Neuron (in vitro differentiated cells): ENCODE measurements at regions not wholly inside any gene's neighbourhood (a gene's known extent, or its start where the extent isn't known, plus 50 kb on each side); places are given as distances from the start of the nearest gene placed in this dataset.
"Not testable (repeated sequence)": the region's sequence is repeated elsewhere in the genome, so short reads cannot be mapped to it uniquely, and the experiment has no call there.

Experiments
- H2AFZ ChIP-seq: one replicate; pipeline ENCODE4 v1.6.1; 2013; ENCODE audit warnings: low read depth, mild to moderate bottlenecking, inconsistent platforms, low read length, moderate library complexity
- H3K27me3 ChIP-seq: one replicate; pipeline ENCODE4 v1.6.1; 2013; ENCODE audit warnings: low read length; ENCODE audit not compliant: insufficient read depth
- H3K36me3 ChIP-seq: one replicate; pipeline ENCODE4 v1.6.1; 2013; ENCODE audit warnings: low read length; ENCODE audit not compliant: insufficient read depth
- H3K4me1 ChIP-seq: one replicate; pipeline ENCODE4 v1.6.1; 2013; ENCODE audit warnings: low read length; ENCODE audit not compliant: insufficient read depth
- H3K4me3 ChIP-seq: 2 replicates; pipeline ENCODE4 v1.5.1; 2013; ENCODE audit warnings: mild to moderate bottlenecking, low read length, moderate library complexity
- H3K9me3 ChIP-seq: one replicate; pipeline ENCODE4 v1.6.1; 2013; ENCODE audit warnings: low read length

GRCh38 chr20:63145156-63145555 lies 70.8 kb downstream of the YTHDF1 start:
- Histone ChIP-seq H3K9me3 (peaks cover 12% of the 10 kb centered on the region), H3K4me1 (peaks cover 5% of the 10 kb centered on the region), H3K27me3 (peaks cover 6% of the 10 kb centered on the region), H2AFZ (no peak overlapping the region), H3K4me3 (no peak overlapping the region), H3K36me3 (no peaks in the 10 kb centered on the region)

- H3K36me3 ChIP-seq = no peaks in the 10 kb centered on the region
- peaks cover 8% of the 10 kb centered on the region for H3K27me3 ChIP-seq
- H3K4me1 ChIP-seq = peaks cover 5% of the 10 kb centered on the region
- no peak overlapping the region for H2AFZ ChIP-seq
- no peak overlapping the region for H3K4me3 ChIP-seq
- H3K9me3 ChIP-seq = peaks cover 5% of the 10 kb centered on the region
These were observed 73.0 kb downstream of the YTHDF1 start for GRCh38 chr20:63142933-63143332.

GRCh38 chr20:63141531-63141930 lies 74.4 kb downstream of the YTHDF1 start:
- H3K9me3 ChIP-seq = peaks cover 2% of the 10 kb centered on the region
- H3K4me1 ChIP-seq = peaks cover 5% of the 10 kb centered on the region
- H3K27me3 ChIP-seq = peaks cover 8% of the 10 kb centered on the region
- no peaks in the 10 kb centered on the region for H3K36me3 ChIP-seq
- no peak overlapping the region for H2AFZ ChIP-seq
- no peak overlapping the region for H3K4me3 ChIP-seq

- Histone ChIP-seq H2AFZ (no peak overlapping the region), H3K9me3 (no peaks in the 10 kb centered on the region), H3K27me3 (peaks cover 8% of the 10 kb centered on the region), H3K36me3 (no peaks in the 10 kb centered on the region), H3K4me3 (no peak overlapping the region), H3K4me1 (peaks cover 5% of the 10 kb centered on the region)
These were observed 75.2 kb downstream of the YTHDF1 start for GRCh38 chr20:63140514-63141433.

GRCh38 chr20:63139837-63140236 lies 76.1 kb downstream of the YTHDF1 start:
- Histone ChIP-seq H3K9me3 (no peaks in the 10 kb centered on the region), H2AFZ (no peak overlapping the region), H3K36me3 (no peaks in the 10 kb centered on the region), H3K27me3 (peaks cover 8% of the 10 kb centered on the region), H3K4me3 (no peak overlapping the region), H3K4me1 (peaks cover 5% of the 10 kb centered on the region)

- Histone ChIP-seq H3K4me3 (no peak overlapping the region), H3K9me3 (no peaks in the 10 kb centered on the region), H3K27me3 (peaks cover 8% of the 10 kb centered on the region), H3K36me3 (no peaks in the 10 kb centered on the region), H3K4me1 (peaks cover 5% of the 10 kb centered on the region), H2AFZ (no peak overlapping the region)
These were observed 76.6 kb downstream of the YTHDF1 start for GRCh38 chr20:63139356-63139755.

- peaks cover 5% of the 10 kb centered on the region for H3K4me1 ChIP-seq
- H3K4me3 ChIP-seq = no peak overlapping the region
- no peaks in the 10 kb centered on the region for H3K9me3 ChIP-seq
- peaks cover 8% of the 10 kb centered on the region for H3K27me3 ChIP-seq
- no peaks in the 10 kb centered on the region for H3K36me3 ChIP-seq
- H2AFZ ChIP-seq = no peak overlapping the region
These were observed 77.0 kb downstream of the YTHDF1 start for GRCh38 chr20:63138855-63139341.

GRCh38 chr20:63137851-63138415 lies 78.0 kb downstream of the YTHDF1 start:
- H3K27me3 ChIP-seq = peaks cover 8% of the 10 kb centered on the region

GRCh38 chr20:63136296-63136695 lies 79.6 kb downstream of the YTHDF1 start:
- Histone ChIP-seq H3K4me3 (no peak overlapping the region), H3K4me1 (no peaks in the 10 kb centered on the region), H3K36me3 (no peaks in the 10 kb centered on the region), H3K27me3 (peaks cover 12% of the 10 kb centered on the region), H3K9me3 (no peaks in the 10 kb centered on the region), H2AFZ (no peak overlapping the region)

More at GRCh38 chr20:63137851-63138415, 78.0 kb downstream of the YTHDF1 start:
- no peak overlapping the region for H2AFZ ChIP-seq
- peaks cover 5% of the 10 kb centered on the region for H3K4me1 ChIP-seq
- no peaks in the 10 kb centered on the region for H3K9me3 ChIP-seq
- H3K36me3 ChIP-seq = no peaks in the 10 kb centered on the region
- H3K4me3 ChIP-seq = no peak overlapping the region

GRCh38 chr20:63135411-63135810 lies 80.5 kb downstream of the YTHDF1 start:
- H3K36me3 ChIP-seq = no peaks in the 10 kb centered on the region
- peaks cover 12% of the 10 kb centered on the region for H3K27me3 ChIP-seq

GRCh38 chr20:63134711-63135361 lies 81.1 kb downstream of the YTHDF1 start:
- not testable (repeated sequence) for H3K9me3 ChIP-seq, H3K4me3 ChIP-seq, H3K36me3 ChIP-seq, H2AFZ ChIP-seq, H3K4me1 ChIP-seq
- peaks cover 12% of the 10 kb centered on the region for H3K27me3 ChIP-seq

More at GRCh38 chr20:63135411-63135810, 80.5 kb downstream of the YTHDF1 start:
- Histone ChIP-seq H3K4me1 (no peaks in the 10 kb centered on the region), H2AFZ (no peak overlapping the region), H3K4me3 (no peak overlapping the region), H3K9me3 (no peaks in the 10 kb centered on the region)

GRCh38 chr20:63134201-63134612 lies 81.7 kb downstream of the YTHDF1 start:
- H2AFZ ChIP-seq = no peak overlapping the region
- H3K36me3 ChIP-seq = no peaks in the 10 kb centered on the region
- H3K27me3 ChIP-seq = peaks cover 13% of the 10 kb centered on the region
- peaks cover 4% of the 10 kb centered on the region for H3K4me1 ChIP-seq
- no peaks in the 10 kb centered on the region for H3K9me3 ChIP-seq
- H3K4me3 ChIP-seq = no peak overlapping the region
